ENCODE measurements at regions not wholly inside any gene's neighbourhood (a gene's known extent, or its start where the extent isn't known, plus 50 kb on each side); places are given as distances from the start of the nearest gene placed in this dataset.
A peak's percentile ranks its signal among the peaks of the same experiment; 100 is the strongest.

DNA sequence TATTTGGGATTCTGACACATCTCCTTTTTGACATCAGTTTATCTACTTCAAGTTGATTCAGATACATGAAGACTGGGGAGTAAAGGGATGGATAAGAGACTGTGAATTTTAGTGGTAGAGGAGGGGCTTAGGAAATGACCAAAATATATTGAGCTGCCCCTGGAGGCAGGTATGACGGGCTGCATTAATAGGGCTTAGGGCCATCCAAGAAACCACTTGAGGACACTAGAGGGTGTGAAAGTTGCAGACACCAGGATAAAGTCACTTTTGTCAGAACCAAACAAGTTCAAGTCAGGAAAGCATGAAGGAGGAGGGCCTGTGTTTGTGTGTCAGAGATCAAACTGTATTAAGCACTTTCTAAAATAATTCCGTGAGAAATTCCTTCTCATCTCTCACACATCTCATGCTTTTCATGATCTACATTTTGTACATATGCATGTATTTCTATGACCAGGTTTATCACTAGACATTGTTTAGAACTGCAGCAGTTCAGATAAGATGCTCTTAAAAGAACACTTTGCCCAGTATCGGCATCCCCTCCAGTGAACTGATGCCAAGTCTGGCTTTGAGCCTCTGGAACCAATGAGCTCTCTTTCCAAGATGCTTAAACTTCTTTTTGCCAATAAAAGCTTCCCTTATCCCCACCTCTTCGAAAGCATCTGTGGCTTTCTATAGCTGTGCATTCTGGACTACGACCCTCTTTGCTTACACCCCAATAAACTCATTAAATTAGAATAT lies 136.9 kb downstream of the SLC38A1 start:
- DNase-seq (ENCODE audit: low read depth), result peak; percentile 13

DNA sequence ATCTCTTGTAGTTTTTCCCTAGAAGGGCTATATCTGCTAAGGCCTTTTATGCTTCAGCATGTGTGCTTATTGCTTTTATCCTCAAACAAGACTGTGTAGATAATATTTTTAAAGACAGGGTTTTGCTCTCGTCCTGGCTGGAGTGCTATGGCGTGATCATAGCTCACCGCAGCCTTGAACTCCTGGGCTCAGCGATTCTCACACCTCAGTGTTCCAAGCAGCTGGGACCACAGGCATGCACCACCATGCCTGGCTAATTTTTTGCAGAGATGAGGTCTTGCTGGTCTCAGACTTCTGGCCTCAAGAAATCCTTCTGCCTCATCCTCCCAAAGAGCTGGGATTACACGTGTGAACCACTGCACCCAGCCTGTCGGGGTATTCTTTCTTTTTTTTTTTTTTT lies 137.3 kb upstream of the SCAF11 start:
- DNase-seq (ENCODE audit: low read depth), result no peak

- no peak for DNase-seq (ENCODE audit: low read depth)
Measured at GRCh38 chr12:46126050-46126727, 135.8 kb upstream of the SCAF11 start.

DNA sequence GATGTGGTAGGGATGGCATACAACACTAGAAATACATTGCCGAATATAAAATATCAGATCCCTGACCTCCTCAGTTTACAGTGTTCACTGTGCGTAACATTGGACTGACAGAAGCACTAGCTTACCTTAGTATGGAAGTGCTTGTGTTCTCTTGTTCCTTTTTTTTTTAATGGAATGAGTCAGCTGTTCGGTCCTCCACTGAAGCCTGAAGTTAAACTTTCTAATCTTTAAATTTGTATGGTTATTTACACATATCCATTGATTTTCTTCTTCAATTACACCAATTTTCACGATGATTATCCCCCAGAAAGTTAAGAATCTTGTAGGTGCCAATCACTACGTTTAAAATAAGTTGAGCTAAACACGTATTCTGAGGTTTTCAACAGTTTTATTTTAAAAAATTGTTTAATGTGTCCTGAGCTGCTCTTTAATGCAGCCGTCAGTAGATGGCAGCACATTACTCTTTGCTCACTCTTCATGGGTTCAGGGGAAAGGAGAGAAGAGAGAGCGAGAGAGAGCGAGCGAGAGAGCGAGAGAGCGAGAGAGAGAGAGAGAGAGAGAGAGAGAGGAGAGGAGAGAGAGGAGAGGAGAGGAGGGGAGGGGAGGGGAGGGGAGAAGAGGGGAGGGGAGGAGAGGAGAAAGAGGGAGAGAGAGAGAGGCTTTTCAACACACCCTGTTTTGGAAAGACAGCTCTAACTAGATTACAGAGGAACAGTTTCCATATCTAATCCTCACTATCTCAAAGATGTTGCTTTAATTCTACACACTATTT lies 134.7 kb upstream of the SCAF11 start:
- peak; percentile 92 for DNase-seq (ENCODE audit: low read depth)

GRCh38 chr12:46124132-46124847 lies 133.9 kb upstream of the SCAF11 start:
- DNase-seq (ENCODE audit: low read depth), result no peak

DNA sequence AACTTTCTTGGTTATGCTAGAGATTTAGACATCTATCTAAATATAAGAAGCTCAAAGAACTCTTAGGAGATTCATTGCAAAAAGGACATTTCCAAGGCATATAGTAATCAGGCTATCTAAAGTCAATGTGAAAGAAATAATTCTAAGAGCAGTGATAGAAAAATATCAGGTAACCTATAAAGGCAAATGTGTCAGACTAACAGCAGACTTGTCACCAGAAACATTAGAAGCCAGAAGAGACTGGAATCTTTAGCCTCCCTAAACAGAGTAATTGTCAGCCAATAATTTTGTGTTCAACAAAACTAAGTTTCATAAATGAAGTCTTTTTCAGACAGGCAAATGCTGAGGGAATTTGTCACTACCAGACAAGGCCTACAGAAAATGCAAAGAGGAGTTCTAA lies 122.0 kb upstream of the SCAF11 start:
- no peak for DNase-seq (ENCODE audit: low read depth)

- no peak for DNase-seq (ENCODE audit: low read depth)
Measured at GRCh38 chr12:46111715-46112114, 121.3 kb upstream of the SCAF11 start.

GRCh38 chr12:46110928-46111699 lies 120.7 kb upstream of the SCAF11 start:
- DNase-seq (ENCODE audit: low read depth), result no peak

DNA sequence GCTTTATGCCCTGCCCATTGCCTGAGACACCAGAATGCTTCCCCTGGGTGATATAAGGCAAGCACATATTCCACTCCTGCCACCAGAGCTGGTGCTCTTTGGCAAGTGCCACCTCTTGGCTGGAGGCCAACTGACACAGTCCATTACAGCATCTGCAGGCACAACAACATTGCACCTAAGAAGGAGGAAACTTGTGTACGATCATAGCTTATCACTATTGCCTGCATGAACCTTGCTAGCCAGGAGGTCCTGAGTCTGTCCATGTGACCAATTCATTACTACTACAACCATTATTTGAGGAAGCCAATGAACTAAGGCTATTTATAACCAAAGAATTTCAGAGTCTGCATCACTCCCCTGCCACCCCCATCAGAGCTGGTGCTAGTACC lies 119.8 kb upstream of the SCAF11 start:
- no peak for DNase-seq (ENCODE audit: low read depth)

DNA sequence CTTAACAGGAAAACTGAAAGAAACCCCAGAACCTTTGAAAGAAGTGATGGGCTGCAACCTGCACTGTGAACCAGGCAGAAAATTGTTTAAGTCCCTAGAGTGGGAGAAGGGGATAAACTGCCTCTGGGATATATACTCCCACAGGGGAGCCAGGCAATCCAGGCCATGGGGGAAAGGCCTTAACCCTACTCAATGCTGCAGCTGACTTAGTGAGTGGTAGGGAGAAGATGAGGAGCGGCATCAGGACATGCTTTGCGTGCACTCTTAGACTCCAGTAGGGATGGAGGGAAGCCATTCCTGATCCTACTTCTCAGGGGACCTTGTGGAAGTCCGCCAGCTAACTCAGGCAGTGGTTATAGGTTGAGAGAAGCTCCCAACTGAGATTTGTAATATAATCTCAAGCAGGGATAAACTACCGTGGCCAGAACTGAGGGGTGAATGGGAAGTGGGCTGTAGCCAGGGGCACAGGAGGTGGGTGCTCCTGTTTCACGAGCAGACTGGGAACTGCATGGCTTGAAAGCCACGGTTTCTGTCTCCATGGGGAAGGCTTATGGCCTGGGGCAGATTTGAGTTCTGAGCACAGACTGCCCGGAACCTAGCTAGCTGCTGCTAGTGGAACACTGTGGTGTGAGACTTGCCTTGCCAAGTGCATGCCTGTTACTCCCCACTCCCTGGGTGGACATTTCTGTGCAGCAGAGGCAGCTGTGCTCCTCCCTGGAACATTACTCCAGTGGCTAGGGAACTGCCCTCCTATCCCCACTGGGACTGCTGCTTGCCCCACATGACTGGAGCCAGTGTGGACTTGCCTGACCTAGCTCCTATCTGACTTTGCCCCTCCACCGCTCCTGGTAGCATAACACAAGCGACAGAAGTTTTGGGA lies 119.2 kb upstream of the SCAF11 start:
- DNase-seq (ENCODE audit: low read depth), result peak; percentile 23

GRCh38 chr12:46108721-46109120 lies 118.3 kb upstream of the SCAF11 start:
- no peak for DNase-seq (ENCODE audit: low read depth)

GRCh38 chr12:46107591-46107990 lies 117.2 kb upstream of the SCAF11 start:
- no peak for DNase-seq (ENCODE audit: low read depth)

GRCh38 chr12:46105735-46106134 lies 115.4 kb upstream of the SCAF11 start:
- DNase-seq (ENCODE audit: low read depth), result no peak

- no peak for DNase-seq (ENCODE audit: low read depth)
Measured at GRCh38 chr12:46103559-46104383, 113.4 kb upstream of the SCAF11 start.

GRCh38 chr12:46101485-46101869 lies 111.1 kb upstream of the SCAF11 start:
- no peak for DNase-seq (ENCODE audit: low read depth)

DNA sequence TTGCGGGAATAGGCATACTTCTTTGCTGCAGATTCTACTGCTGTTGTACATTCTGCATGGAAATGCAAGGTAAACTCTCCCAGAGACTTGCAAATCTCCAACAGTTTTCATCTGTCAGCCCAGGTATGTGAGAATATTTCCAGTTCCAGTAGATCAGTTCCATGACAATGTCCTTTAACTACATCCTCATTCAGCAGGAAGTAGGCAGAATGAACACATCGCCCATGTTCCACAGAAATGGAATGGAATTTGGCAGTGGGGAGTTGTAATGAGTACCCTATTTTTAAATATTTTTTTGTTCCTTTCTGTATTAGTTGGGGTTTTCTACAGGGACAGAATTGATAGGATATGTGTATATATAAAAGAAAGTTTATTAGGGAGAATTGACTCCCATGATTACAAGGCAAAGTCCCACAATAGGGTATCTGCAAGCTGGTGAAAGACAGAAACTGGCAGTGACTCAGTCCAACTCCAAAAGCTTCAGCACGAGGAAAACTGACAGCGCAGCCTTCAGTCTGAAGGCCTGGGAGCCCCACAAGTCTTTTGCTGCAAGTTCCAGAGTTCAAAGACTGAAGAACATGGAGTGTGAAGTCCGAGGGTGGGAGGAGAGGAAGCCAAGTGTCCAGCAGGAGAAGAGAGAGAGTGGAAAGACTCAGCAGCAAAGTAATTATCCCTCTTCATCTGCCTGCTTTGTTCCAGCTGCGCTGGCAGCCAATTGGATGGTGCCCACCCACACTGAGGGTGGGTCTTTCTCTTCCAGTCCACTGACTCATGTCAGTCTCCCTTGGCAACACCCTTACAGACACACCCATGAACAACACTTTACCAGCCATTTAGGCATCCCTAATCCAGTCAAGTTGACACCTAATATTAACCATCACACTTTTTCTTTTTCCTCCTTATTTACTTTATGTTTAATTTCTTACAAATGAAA lies 110.4 kb upstream of the SCAF11 start:
- no peak for DNase-seq (ENCODE audit: low read depth)

- no peak for DNase-seq (ENCODE audit: low read depth)
Measured at GRCh38 chr12:46089414-46090162, 99.2 kb upstream of the SCAF11 start.
